Activated CD4-positive, CD25-positive, alpha-beta regulatory T cell treated with anti-CD3 and anti-CD28 coated beads, Interleukin-2, amount 50 U/mL, for 24 hours (primary cell): ENCODE measurements at regions not wholly inside any gene's neighbourhood (a gene's known extent, or its start where the extent isn't known, plus 50 kb on each side); places are given as distances from the start of the nearest gene placed in this dataset.
"Not testable (repeated sequence)": the region's sequence is repeated elsewhere in the genome, so short reads cannot be mapped to it uniquely, and the experiment has no call there.

Source experiments
- ATAC-seq, 2 donors: fragments of 150-1000 bp; cut with Tn5 transposase; one replicate each; pipeline ENCODE4 v1.10.0; 2021; ENCODE audit warnings: mild to moderate bottlenecking in 1 of 2, moderate library complexity in 1 of 2

DNA sequence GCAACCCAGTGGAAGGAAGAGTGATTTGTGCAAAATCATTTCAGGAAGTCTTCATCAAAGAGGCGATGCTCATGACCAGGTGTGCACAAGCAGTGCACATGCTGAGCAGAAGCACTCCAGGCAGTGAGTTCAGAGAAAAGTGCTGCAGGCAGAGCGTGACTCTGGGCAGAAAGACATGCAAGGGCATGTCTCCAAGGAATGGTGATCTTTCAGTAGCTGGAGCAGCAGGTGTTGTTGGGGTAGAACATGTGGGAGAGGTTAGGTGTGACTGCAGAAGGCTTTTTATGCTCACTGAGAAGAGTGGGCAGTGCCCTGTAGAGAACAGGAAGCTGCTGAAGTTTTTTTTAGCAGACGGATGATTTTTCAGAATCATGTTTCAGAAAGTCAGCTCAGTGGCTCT is 545.4 kb upstream of the TLE4 start:
- ATAC-seq, result no peak

DNA sequence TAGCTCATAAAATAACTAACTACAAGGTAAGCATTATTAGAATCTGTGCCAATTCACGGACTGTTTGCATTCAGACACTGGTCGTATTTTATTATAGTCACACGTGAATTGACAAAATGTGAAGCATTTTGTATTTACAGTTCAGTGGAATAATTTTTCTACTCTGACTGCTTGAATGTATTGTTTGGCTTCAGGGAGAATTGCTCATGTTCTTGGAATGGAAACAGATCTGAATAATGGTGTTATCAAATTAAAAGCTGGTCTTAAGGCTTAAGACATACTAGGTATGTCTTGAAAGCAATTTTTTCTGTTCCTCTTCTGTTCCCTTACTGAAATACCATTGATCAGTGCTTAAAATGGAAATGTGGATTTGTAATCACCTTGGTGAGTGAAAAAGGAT is 543.7 kb upstream of the TLE4 start:
- ATAC-seq, result no peak

DNA sequence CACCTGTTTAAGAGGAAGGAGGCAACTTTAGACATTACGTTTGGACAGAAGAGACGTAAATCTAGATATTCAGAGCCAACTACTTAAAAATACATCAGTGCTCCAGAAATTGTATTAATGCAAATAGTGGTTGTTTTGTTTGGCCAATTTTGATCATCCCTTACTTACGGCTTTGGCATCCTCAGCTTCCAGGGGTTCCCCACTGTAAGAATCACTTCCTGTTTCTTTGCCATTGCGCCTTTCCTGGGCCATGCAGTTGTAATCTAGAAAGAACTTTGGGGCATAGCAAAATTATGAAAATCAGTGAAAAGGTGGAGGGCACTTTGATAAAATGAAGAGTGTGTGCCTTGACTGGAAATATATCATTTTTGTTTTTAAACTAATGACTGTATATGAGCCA is 537.2 kb upstream of the TLE4 start:
- ATAC-seq, result no peak

DNA sequence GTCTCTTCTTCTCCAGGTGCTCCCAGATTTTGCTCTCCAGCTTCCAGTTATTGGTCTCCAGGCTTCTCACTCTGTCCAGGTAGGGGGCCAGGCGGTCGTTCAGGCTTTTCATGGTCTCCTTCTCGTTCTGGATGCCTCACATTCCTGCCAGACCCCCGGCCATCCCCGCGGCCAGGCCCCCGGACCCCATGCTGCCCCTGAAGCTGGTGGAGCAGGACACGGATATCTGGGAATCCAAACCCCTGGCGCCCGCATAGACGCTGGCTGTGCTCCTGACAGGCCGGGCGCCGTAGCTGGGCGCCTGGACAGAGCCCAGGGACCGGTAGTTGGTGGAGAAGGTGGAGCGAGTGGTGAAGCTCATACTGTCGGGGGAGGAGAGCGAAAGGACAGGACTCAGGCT is 534.4 kb upstream of the TLE4 start:
- ATAC-seq, result no peak

DNA sequence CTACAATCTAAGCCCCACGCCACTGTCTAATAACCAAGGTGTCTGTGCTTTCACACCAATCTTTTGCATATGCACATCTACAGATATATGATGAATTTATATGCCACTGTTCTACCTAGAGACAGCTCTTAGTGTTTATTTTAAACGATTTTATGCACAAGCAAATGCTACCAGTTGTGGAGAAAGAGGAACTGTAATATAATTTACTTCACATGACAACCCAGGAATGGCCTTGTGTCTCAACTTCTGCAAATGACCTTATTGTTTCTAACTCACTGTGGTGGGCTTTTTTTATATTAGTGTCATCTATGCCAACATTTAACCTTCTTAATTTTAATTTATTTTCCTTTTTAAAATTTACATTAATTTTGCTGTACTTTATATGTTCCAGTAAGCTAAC is 531.1 kb upstream of the TLE4 start:
- no peak for ATAC-seq

DNA sequence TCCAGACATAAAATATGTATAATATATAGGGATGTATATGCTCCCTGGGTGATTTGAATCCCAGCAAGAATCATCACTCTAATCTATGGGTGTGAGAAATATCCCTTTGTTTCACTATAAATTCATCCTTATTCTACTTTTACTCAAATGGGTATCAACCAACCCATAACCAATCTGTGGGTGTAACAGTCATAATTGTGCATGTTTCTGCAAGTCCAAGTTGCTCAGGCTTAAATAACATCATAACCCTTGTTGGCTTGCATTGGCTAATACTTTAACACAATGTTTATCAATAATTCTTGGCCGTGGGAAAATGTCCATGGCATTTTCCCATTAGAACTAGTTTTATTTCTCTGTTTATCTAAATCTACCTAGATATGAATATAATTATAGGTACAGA is 530.5 kb upstream of the TLE4 start:
- no peak for ATAC-seq

DNA sequence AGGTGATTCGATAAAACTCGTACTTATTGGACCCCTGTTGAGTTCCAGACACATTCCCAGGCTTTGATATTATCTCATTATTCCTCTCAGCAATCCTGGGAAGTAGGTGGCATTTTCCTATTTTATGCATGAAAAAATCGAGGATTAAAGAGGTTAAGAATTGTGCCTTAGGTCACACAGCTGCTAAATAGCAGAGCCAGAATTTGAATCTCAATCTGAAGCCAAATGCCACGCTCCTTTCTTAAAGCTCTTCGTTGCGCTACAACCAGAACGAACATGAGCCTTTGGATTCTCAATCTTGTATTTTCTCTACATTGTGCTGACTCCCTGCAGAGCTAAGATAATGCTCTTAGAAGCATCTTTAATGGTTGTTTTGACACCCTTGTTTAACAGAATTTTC is 527.8 kb upstream of the TLE4 start:
- no peak for ATAC-seq

DNA sequence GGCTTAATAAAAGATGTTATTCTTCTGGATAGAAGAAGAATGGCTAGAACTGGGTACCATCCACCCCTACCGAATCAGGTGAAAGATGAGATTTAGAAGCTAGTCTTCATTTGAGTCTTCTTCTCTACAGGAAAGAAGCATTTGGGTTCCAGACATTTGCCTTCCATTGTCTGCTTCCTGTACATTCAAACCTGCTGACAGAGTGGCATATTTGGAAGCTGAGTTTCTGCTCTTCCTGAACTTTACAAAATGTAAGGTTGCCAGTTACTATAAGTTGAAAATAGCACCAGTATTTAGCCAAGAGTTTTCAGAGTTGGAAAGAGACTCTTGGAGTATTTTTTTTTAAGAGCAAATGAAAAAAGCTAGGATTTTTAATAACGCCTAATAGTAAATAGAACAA is 525.4 kb upstream of the TLE4 start:
- ATAC-seq, result no peak

DNA sequence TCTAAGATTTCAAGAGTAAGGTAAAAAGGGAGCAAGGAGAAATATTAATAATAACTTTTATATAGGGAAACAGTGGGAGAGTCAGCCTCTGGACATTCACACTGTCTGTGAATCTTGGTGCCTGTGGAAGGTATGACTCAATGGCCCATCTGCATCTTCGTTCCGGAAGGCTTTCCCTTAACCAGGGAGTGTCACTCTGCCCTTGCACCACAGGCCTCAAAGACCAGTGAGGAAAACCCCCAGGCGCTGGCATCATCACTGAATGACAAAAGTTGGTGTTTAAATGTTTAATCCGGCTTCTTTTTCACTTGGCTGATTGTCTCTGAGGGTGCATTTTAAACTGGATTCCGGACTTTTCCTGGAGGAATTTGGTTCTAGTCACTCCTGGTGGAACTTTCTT is 522.4 kb upstream of the TLE4 start:
- no peak for ATAC-seq

DNA sequence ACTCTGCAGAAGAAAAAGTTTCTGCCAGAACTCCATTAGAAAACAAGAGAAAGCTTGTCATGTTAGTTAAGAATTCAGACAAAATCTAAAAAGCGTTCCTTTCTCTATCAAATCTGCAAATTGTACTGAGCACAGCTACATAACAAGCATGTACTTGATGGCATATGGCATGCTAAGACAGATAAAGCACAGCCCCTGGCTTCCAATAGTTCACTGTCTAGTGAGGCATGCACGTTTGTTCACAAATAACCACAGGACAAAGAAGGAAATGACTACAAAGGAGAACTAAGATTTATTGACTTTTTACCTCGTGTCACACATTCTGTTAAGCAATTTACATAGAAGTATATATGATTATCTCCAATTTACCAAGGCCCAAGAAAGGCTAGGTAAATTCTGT is 518.2 kb upstream of the TLE4 start:
- no peak for ATAC-seq

DNA sequence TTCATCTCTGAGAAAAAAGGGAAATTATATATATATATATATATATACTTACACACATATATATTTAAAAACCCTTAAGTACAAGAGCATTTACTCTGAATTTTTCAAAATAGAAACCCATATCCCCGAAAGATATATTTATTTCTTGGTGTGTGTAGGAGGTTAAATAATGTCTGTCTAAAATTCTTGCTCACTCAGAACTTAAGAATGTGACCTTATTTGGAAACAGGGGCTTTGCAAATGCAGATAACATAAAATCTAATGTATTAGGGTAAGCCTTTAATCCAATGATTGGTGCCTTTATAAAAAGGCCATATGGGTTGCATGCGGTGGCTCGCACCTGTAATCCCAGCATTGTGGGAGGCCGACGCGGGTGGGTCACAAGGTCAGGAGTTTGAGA is 517.3 kb upstream of the TLE4 start:
- no peak for ATAC-seq

DNA sequence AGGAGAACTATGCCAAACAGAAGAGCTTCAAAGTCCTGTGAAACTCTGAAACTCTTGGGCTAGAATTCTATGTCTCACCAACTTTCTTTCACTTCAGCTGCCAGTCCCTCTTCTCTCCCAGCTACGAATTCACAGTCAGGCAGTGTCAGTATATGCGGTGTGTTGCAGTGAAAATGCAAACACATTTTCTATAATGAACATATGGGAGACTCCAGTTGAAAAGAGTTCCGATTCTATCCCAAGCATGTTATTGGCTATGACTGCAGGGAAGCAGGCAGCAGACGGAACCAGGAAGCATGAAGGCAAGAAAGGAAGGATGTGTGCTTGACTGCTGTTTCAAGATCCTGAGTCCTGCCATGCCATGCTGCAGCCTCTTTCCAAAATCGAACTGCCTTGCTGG is 515.7 kb upstream of the TLE4 start:
- ATAC-seq, result no peak

DNA sequence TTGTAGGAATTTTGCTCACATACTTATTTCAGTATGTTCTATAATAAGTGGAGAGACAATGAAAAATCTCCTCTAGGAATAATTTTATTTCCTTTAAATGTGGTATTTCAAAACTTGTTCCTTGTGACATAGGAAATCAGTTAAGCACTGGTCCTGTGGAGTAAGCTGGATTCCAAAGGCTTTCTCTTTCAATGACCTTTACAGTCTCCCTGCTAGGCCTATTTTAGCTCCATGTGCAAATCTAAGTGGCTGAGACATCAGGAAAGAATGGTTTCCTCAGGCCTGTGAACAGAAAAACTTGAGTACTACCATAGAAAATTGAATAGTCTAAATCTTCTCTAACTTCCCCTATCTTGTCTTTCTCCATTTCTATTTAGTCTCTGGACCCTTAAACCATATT is 514.2 kb upstream of the TLE4 start:
- ATAC-seq, result no peak

DNA sequence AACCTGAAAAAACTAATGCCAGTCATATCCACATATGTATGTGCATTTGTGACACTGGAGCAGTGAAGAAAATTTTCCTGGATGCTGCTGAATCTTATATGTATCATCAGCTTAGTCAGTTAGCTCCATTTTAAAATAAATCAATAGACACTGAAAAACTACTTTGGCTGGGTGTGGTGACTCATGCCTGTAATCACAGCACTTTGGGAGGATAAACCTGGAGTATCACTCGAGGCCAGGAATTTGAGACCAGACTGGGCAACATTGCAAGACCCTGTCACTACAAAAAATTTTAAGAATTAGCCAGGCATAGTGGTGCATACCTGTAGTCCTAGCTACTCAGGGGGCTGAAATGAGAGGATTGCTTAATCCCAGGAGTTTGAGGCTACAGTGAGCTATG is 511.0 kb upstream of the TLE4 start:
- ATAC-seq, result no peak

DNA sequence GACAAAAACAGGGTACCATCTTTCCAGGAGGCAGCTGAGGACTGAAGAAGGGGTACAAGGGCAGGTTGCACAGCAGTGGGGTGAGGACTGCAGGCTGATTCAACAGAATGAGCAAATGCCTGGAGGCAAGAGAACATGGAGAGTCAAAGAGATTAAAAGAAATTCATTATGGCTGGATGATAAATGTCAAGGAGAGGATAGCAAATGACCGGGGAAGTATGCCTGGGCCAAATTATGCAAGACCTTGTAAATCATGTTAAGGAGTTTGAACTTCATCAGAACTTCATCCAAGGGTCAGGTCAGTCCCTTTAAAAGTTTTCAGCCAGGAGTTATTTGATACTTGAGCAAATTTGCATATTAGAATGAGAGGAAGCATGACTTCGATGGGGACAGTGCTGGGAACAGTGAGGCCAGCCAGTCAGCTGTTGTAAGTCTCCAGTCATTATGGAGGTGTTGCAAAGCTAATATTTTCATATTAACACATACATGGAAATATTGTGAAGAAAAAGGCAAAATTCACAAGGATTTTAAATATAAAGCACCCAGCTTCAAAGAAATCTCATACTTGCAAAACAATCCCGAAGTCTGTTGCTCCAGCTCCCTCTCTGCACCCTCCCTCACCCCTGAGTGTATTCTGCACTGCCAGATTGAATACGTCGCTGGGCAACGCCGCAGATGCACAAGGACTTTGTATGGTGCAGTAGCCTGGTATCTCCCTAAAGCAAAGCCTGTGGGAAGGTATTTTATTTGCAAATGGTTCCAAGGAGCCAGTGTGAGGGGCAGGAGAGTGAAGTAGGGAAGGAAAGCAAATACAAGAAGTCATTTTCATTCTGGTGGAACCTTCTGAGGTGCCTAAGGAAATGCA is 509.8 kb upstream of the TLE4 start:
- no peak for ATAC-seq

DNA sequence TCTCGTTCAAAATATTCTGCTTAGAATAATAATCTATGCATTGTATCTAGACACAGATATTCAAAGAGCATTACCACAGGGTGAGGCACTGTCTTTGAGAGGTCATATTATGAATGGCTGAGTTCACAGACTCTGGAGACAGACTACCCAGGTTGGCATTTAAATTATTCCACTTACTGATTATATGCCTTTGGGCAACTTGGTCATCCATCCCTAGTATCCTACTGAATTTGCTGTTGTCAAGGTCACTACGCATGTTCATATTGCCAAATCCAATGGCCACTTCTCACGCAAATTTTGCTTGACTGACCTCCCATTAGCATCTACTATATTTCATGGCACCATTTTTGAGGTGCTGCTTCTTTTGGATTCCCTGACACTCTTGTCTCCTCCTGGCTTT is 498.6 kb upstream of the TLE4 start:
- ATAC-seq, result no peak

DNA sequence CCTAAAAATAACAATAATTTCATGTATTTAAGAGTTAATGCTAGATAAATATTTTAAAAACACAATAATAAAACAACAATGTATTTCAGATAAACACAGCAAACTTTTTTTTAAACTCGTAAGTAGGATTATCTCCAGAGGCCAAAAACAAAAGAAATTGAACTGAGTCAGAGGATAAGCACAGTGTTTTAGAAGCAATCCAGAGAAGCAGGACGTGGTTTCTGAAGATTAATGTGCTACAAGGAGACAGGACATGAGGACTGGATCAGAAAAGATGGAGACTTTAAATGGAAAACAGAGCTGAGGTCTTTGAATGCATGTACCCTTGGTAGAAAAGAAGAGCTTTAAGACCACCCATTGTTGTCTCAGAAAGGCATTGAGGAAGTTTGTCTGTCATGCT is 491.2 kb upstream of the TLE4 start:
- no peak for ATAC-seq

DNA sequence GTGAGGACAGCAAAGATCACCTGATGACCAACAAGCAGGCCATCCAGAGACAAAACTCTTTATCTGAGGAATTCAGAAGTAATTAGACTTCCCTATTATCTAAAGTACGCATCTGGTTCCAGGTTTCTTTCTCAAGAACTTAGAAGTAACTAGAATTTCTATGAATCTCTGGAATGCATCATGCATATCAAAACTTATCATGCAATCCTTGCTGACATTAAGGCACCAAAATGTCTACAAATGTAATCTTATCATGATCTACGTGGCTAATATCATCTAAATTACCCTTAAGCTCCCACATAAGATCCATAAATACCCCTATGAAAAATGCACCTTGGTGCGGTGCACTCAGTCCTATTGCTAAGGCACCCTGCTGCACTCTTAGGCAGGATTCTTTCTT is 488.1 kb upstream of the TLE4 start:
- no peak for ATAC-seq

DNA sequence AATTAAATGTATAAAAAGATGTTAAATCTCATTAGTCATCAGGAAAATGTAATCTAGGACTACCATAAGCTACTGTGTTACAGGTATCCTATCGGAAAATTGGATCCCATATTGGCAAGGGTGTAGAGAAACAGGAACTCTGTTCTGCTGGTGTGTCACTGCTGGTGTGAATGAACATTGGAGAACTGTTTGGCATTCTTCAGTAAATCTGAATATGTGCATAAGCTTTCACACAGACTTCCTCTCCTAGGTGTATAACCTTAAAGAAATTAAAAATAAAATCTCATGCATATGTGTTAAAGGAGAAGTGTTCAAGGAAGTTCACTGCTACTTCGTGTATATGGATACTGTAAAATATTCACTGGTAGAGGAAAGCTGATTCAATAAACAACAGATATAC is 484.6 kb upstream of the TLE4 start:
- no peak for ATAC-seq

DNA sequence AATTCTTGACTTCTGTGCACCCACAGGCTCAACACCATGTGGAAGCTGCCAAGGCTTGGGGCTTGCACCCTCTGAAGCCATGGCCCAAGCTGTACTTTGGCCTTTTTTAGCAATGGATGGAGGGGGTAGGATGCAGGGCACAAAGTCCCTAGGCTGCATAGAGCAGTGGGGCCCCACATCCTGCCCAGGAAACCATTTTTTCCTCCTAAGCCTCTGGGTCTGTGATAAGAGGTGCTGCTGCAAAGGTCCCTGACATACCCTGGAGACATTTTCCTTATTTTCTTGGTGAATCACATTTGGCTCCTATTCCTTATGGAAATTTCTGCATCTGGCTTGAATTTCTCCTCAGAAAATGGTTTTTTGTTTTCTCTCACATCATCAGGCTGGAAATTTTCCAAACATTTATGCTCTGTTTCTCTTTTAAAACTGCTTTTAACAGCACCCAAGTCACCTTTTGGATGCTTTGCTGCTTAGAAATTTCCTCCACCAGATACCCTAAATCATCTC is 482.7 kb upstream of the TLE4 start:
- ATAC-seq, result no peak

DNA sequence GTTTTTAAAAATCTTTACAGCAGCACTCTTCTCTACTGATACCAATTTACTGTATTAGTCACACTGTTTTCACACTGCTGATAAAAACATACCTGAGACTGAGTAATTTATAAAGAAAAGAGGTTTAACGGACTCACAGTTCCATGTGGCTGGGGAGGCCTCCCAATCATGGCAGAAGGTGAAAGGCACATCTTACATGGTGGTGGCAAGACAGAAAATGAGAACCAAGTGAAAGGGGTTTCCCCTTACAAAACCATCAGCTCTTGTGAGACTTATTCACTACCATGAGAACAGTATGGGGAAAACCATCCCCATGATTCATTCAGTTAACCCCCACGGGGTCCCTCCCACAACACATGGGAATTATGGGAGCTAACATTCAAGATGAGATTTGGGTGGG is 481.9 kb upstream of the TLE4 start:
- not testable (repeated sequence) for ATAC-seq

DNA sequence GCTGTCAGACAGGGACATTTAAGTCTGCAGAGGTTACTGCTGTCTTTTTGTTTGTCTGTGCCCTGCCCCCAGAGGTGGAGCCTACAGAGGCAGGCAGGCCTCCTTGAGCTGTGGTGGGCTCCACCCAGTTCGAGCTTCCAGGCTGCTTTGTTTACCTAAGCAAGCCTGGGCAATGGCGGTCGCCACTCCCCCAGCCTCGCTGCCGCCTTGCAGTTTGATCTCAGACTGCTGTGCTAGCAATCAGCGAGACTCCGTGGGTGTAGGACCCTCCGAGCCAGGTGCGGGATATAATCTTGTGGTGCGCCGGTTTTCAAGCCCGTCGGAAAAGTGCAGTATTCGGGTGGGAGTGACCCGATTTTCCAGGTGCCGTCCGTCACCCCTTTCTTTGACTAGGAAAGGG is 468.5 kb upstream of the TLE4 start:
- ATAC-seq, result not testable (repeated sequence)

DNA sequence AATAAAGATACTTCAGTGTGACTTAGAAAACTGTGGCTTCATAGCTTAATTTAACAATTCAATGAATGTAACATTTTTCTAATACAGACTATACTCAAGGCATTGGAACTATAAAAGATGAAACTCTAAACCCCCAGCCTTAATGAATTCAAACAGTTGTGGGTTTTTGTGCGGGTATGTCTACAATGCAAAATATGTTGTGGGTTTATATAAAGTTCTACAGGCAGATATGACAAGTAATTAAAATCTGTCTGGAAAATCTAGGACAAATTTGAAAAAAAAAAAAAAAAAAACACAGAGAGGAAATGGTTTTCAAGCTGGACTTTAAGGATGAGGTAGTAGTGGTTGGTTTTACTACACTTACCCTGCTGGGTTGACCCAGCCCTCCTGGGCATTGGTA is 467.5 kb upstream of the TLE4 start:
- no peak for ATAC-seq

DNA sequence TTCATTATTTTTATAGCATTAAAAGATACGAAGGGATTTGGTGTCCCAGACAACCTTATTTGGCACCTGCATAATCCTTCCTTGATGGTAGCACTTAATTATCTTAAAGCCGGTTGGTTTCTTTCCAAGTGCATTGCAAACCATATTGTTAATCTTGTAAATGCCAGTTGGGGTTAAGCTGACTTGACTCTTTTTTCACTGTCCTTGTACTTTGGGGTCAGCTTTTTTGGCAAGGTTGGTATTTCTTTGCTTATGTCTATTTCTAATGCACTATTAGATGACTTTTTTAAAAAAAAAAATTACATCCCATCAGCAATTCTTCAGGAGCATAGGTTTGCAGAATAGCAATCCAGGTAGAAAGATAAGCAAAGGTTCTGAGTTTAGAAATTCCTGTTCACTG is 466.8 kb upstream of the TLE4 start:
- no peak for ATAC-seq
